DND-41 (cell line): ENCODE measurements at regions not wholly inside any gene's neighbourhood (a gene's known extent, or its start where the extent isn't known, plus 50 kb on each side); places are given as distances from the start of the nearest gene placed in this dataset.

Experiments used
- CTCF ChIP-seq: IDR thresholded peaks from 2 replicates; pipeline ENCODE4 v1.5.1; 2012; ENCODE audit warnings: borderline replicate concordance, low read length, moderate library complexity, mild to moderate bottlenecking; ENCODE audit not compliant: poor library complexity, severe bottlenecking; ENCODE audit errors: extremely low read depth
- EZH2 ChIP-seq: IDR thresholded peaks from 3 replicates; pipeline ENCODE4 v1.6.1; 2012; ENCODE audit warnings: borderline replicate concordance, low read depth, mild to moderate bottlenecking, moderate library complexity, low read length, inconsistent platforms; ENCODE audit not compliant: severe bottlenecking

GRCh38 chr6:15148356-15148946 lies 97.4 kb upstream of the JARID2 start:
- TF ChIP-seq CTCF, result no peak
- no peak for TF ChIP-seq EZH2
